A673 (cell line): ENCODE measurements at regions not wholly inside any gene's neighbourhood (a gene's known extent, or its start where the extent isn't known, plus 50 kb on each side); places are given as distances from the start of the nearest gene placed in this dataset.

Experiments used
- BruUV-seq: library from RNA; stranded (reverse); fragments of 400-500 nt; replicated peaks from 2 replicates; lab custom pipeline; 2021; lab: Mats Ljungman, UMichigan
- CTCF ChIA-PET: fragments of 300-600 bp; sonication (Branson Sonifier 250); formaldehyde crosslinking; loops from one replicate; lab custom pipeline; 2022; ENCODE audit warnings: antibody characterized with exemption; lab: Charles Lee
- POLR2A ChIA-PET: fragments of 300-600 bp; sonication (Branson Sonifier 250); formaldehyde crosslinking; loops from one replicate; lab custom pipeline; 2022; ENCODE audit warnings: antibody characterized with exemption; ENCODE audit not compliant: low non-redundant PET; lab: Charles Lee
- DNase-seq: peaks from one replicate; pipeline ENCODE4 v3.0.0-alpha.2; 2015; ENCODE audit warnings: low spot score
- H3K27ac ChIP-seq: fragments of 200-600 bp; sonication (generic); 2 replicates; pipeline ENCODE4 v1.5.1; 2016; ENCODE audit warnings: mixed run types, low read depth, mild to moderate bottlenecking, mixed read lengths, antibody characterized with exemption, low read length; ENCODE audit not compliant: poor library complexity, severe bottlenecking
- H3K27me3 ChIP-seq: fragments of 200-600 bp; sonication (generic); replicated peaks from 2 replicates; pipeline ENCODE4 v1.6.1; 2017; ENCODE audit warnings: mixed run types, low read depth, mild to moderate bottlenecking, mixed read lengths, antibody characterized with exemption, low read length; ENCODE audit not compliant: insufficient read depth, poor library complexity
- H3K36me3 ChIP-seq: fragments of 200-600 bp; sonication (generic); 2 replicates; pipeline ENCODE4 v1.6.1; 2016; ENCODE audit warnings: mixed run types, mild to moderate bottlenecking, mixed read lengths, antibody characterized with exemption, low read length; ENCODE audit not compliant: insufficient read depth, poor library complexity, severe bottlenecking
- H3K4me1 ChIP-seq: fragments of 200-600 bp; sonication (generic); 2 replicates; pipeline ENCODE4 v1.6.1; 2017; ENCODE audit warnings: mixed run types, mild to moderate bottlenecking, mixed read lengths, antibody characterized with exemption, low read length; ENCODE audit not compliant: insufficient read depth, poor library complexity, severe bottlenecking
- H3K4me3 ChIP-seq: fragments of 200-600 bp; sonication (generic); 2 replicates; pipeline ENCODE4 v1.5.1; 2016; ENCODE audit warnings: low read depth, mixed run types, mild to moderate bottlenecking, mixed read lengths, low read length; ENCODE audit not compliant: poor library complexity, severe bottlenecking
- H3K9me3 ChIP-seq: fragments of 200-600 bp; sonication (generic); 2 replicates; pipeline ENCODE4 v1.6.1; 2016; ENCODE audit warnings: mixed run types, low read depth, mild to moderate bottlenecking, mixed read lengths, antibody characterized with exemption, low read length; ENCODE audit not compliant: poor library complexity, severe bottlenecking
- EZH2 ChIP-seq: fragments of 200-600 bp; sonication (generic); IDR thresholded peaks from 2 replicates; pipeline ENCODE4 v1.6.1; 2017; ENCODE audit warnings: borderline replicate concordance, low read depth, mild to moderate bottlenecking, mixed read lengths, antibody characterized with exemption, low read length; ENCODE audit not compliant: poor library complexity, severe bottlenecking
- intact Hi-C: fragments of 100-400 bp; cut with micrococcal nuclease; formaldehyde crosslinking; loops from one replicate; pipeline ENCODE4 v1.10.0; 2022; ENCODE audit not compliant: unreplicated experiment
- TF ChIP-seq, protein P1 (sequence below): fragments of 300-800, 200-600 bp; sonication (generic); conservative IDR thresholded peaks from 2 replicates; pipeline ENCODE4 v1.5.1; 2017; ENCODE audit warnings: low read depth, mild to moderate bottlenecking, antibody characterized with exemption, low read length, moderate library complexity, mixed read lengths

DNA sequence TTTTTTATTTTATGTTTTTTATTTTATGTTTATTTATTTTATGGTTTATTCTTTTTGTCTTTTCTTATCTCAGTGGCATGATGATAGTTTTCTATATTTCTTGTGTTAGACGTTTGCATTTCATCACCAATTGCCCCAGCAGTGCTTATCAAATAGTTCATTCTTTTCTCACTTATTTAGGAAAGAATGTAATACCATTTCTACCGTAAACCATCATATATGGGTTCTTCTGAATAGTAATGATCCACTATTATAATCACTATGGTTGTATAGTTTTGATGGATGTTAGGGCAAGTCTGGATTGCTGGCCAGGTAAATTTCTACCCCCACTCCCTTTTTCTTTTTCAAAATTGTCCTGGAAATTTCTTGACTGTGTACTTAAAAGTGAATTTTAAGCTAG is 134.6 kb upstream of the FBXO33 start:
- Histone ChIP-seq H3K36me3 (no peaks in the 10 kb centered on the region), H3K27ac (no peak overlapping the region), H3K4me3 (no peak overlapping the region), H3K9me3 (no peaks in the 10 kb centered on the region), H3K27me3 (no peaks in the 10 kb centered on the region), H3K4me1 (no peaks in the 10 kb centered on the region)
- TF ChIP-seq EZH2 = no peak
- TF ChIP-seq, protein P1, sequence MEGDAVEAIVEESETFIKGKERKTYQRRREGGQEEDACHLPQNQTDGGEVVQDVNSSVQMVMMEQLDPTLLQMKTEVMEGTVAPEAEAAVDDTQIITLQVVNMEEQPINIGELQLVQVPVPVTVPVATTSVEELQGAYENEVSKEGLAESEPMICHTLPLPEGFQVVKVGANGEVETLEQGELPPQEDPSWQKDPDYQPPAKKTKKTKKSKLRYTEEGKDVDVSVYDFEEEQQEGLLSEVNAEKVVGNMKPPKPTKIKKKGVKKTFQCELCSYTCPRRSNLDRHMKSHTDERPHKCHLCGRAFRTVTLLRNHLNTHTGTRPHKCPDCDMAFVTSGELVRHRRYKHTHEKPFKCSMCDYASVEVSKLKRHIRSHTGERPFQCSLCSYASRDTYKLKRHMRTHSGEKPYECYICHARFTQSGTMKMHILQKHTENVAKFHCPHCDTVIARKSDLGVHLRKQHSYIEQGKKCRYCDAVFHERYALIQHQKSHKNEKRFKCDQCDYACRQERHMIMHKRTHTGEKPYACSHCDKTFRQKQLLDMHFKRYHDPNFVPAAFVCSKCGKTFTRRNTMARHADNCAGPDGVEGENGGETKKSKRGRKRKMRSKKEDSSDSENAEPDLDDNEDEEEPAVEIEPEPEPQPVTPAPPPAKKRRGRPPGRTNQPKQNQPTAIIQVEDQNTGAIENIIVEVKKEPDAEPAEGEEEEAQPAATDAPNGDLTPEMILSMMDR = no peak
- CTCF ChIA-PET = no interaction called here
- intact Hi-C loops = no loop called here
- DNase-seq = no peak
- BruUV-seq = no TSS peak
- POLR2A ChIA-PET = no interaction called here

DNA sequence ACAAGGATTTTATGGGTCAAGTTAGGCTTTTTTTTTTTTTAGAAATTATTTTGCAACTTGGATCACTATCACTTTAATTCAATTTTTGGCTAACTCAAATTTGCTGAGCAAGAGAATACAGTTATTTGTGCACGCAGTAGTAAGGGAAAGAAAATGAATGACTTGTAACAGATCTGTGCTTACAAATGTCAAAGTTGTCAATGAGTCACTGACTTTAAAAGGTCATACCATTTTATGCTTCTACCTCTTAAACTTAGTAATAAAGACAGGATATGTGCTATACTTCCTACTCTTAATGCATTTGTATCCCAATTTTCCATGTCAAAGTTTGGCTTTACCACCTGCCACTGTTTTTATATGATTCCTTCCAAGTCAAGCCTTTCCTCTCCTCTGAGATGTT is 131.1 kb upstream of the FBXO33 start:
- Histone ChIP-seq H3K9me3 (peaks cover 14% of the 10 kb centered on the region), H3K27ac (no peak overlapping the region), H3K4me1 (no peaks in the 10 kb centered on the region), H3K4me3 (no peak overlapping the region), H3K36me3 (no peaks in the 10 kb centered on the region), H3K27me3 (no peaks in the 10 kb centered on the region)
- POLR2A ChIA-PET = no interaction called here
- CTCF ChIA-PET = no interaction called here
- no peak for TF ChIP-seq EZH2
- TF ChIP-seq, protein P1 = no peak
- no TSS peak for BruUV-seq
- no peak for DNase-seq
- intact Hi-C loops = no loop called here

DNA sequence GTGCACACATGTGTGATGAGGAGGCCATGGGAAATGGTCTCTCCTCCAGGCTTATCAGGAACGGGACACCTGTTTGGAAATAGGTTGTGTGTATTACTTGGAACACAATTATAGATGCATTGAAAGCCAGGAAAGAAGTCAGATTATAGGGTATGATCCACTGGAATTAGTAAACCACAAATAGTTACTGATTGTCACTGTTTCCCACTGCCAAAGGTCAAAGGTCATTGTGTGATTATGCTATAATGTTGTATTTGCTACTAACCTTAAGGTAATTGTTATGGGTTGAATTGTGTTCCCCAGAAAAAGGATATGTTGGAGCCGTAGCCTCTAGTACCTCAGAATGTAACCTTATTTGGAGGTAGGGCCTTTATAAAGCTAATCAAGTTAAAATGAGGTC is 129.9 kb upstream of the FBXO33 start:
- intact Hi-C loops = no loop called here
- Histone ChIP-seq H3K27ac (no peak overlapping the region), H3K36me3 (no peaks in the 10 kb centered on the region), H3K4me3 (no peak overlapping the region), H3K4me1 (no peaks in the 10 kb centered on the region), H3K9me3 (peaks cover 15% of the 10 kb centered on the region), H3K27me3 (no peaks in the 10 kb centered on the region)
- BruUV-seq = no TSS peak
- TF ChIP-seq, protein P1 = no peak
- TF ChIP-seq EZH2 = no peak
- no peak for DNase-seq
- ChIA-PET CTCF (no interaction called here), POLR2A (no interaction called here)
